ENCODE measurements at regions not wholly inside any gene's neighbourhood (a gene's known extent, or its start where the extent isn't known, plus 50 kb on each side); places are given as distances from the start of the nearest gene placed in this dataset.

- Histone ChIP-seq H3K9me3 (ENCODE audit: insufficient read depth, low read depth, low read length) (no peaks in the 10 kb centered on the region), H3K79me2 (ENCODE audit: insufficient read depth, low read length) (no peaks in the 10 kb centered on the region), H2AFZ (ENCODE audit: low read length) (no peak overlapping the region), H3K4me2 (ENCODE audit: low read depth, low read length, poor library complexity, severe bottlenecking) (no peak overlapping the region), H3K9me2 (replicated peaks; ENCODE audit: low read depth, low read length) (no peaks in the 10 kb centered on the region), H3K27me3 (ENCODE audit: insufficient read depth, low read length, poor library complexity, severe bottlenecking) (no peaks in the 10 kb centered on the region), H3K36me3 (ENCODE audit: insufficient read depth, low read length) (no peaks in the 10 kb centered on the region), H4K20me1 (ENCODE audit: insufficient read depth, low read length, poor library complexity, severe bottlenecking) (no peaks in the 10 kb centered on the region), H3K4me3 (ENCODE audit: low read length, poor library complexity, severe bottlenecking) (no peak overlapping the region), H3F3A (ENCODE audit: low read depth) (no peaks in the 10 kb centered on the region), H3K9ac (ENCODE audit: low read depth, low read length, poor library complexity, severe bottlenecking) (no peak overlapping the region), H3K4me1 (ENCODE audit: insufficient read depth, low read length, poor library complexity, severe bottlenecking) (no peaks in the 10 kb centered on the region)
- no peak for TF ChIP-seq CTCF (conservative IDR thresholded peaks at IDR 0.05; ENCODE audit: low read length)
- no peak for TF ChIP-seq EZH2phosphoT487 (IDR thresholded peaks at IDR 0.05; ENCODE audit: borderline replicate concordance)
Observed at GRCh38 chr9:7367726-7368125, 431.9 kb downstream of the DMAC1 start.

GRCh38 chr9:7366121-7366520 is 433.5 kb downstream of the DMAC1 start:
- H3K4me3 ChIP-seq (ENCODE audit: low read length, poor library complexity, severe bottlenecking): no peak overlapping the region
- no peaks in the 10 kb centered on the region for H3K79me2 ChIP-seq (ENCODE audit: insufficient read depth, low read length)
- H3K4me2 ChIP-seq (ENCODE audit: low read depth, low read length, poor library complexity, severe bottlenecking): no peak overlapping the region
- no peaks in the 10 kb centered on the region for H3K9me3 ChIP-seq (ENCODE audit: insufficient read depth, low read depth, low read length)
- H3K36me3 ChIP-seq (ENCODE audit: insufficient read depth, low read length): no peaks in the 10 kb centered on the region
- H3K9ac ChIP-seq (ENCODE audit: low read depth, low read length, poor library complexity, severe bottlenecking): no peak overlapping the region
- H3K27me3 ChIP-seq (ENCODE audit: insufficient read depth, low read length, poor library complexity, severe bottlenecking): no peaks in the 10 kb centered on the region
- H4K20me1 ChIP-seq (ENCODE audit: insufficient read depth, low read length, poor library complexity, severe bottlenecking): no peaks in the 10 kb centered on the region
- no peak for TF ChIP-seq CTCF (conservative IDR thresholded peaks at IDR 0.05; ENCODE audit: low read length)
- no peaks in the 10 kb centered on the region for H3K4me1 ChIP-seq (ENCODE audit: insufficient read depth, low read length, poor library complexity, severe bottlenecking)
- no peak overlapping the region for H2AFZ ChIP-seq (ENCODE audit: low read length)
- no peaks in the 10 kb centered on the region for H3F3A ChIP-seq (ENCODE audit: low read depth)
- H3K9me2 ChIP-seq (replicated peaks; ENCODE audit: low read depth, low read length): no peaks in the 10 kb centered on the region

- TF ChIP-seq CTCF (conservative IDR thresholded peaks at IDR 0.05; ENCODE audit: low read length): no peak
- no peak for TF ChIP-seq EZH2phosphoT487 (IDR thresholded peaks at IDR 0.05; ENCODE audit: borderline replicate concordance)
- no peaks in the 10 kb centered on the region for H4K20me1 ChIP-seq (ENCODE audit: insufficient read depth, low read length, poor library complexity, severe bottlenecking)
- H3F3A ChIP-seq (ENCODE audit: low read depth): no peaks in the 10 kb centered on the region
- H3K9me3 ChIP-seq (ENCODE audit: insufficient read depth, low read depth, low read length): no peaks in the 10 kb centered on the region
- H3K4me3 ChIP-seq (ENCODE audit: low read length, poor library complexity, severe bottlenecking): no peak overlapping the region
- no peak overlapping the region for H2AFZ ChIP-seq (ENCODE audit: low read length)
- H3K9me2 ChIP-seq (replicated peaks; ENCODE audit: low read depth, low read length): no peaks in the 10 kb centered on the region
- no peaks in the 10 kb centered on the region for H3K4me1 ChIP-seq (ENCODE audit: insufficient read depth, low read length, poor library complexity, severe bottlenecking)
- no peaks in the 10 kb centered on the region for H3K79me2 ChIP-seq (ENCODE audit: insufficient read depth, low read length)
- no peaks in the 10 kb centered on the region for H3K36me3 ChIP-seq (ENCODE audit: insufficient read depth, low read length)
- no peak overlapping the region for H3K9ac ChIP-seq (ENCODE audit: low read depth, low read length, poor library complexity, severe bottlenecking)
- H3K27me3 ChIP-seq (ENCODE audit: insufficient read depth, low read length, poor library complexity, severe bottlenecking): no peaks in the 10 kb centered on the region
- no peak overlapping the region for H3K4me2 ChIP-seq (ENCODE audit: low read depth, low read length, poor library complexity, severe bottlenecking)
Observed at GRCh38 chr9:7363777-7364477, 435.7 kb downstream of the DMAC1 start.

Data from Loucy (cell line).